Trophoblast cell (in vitro differentiated cells and primary cell): ENCODE measurements at regions not wholly inside any gene's neighbourhood (a gene's known extent, or its start where the extent isn't known, plus 50 kb on each side); places are given as distances from the start of the nearest gene placed in this dataset.

ENCODE experiments used
- DNase-seq, 2 donors: peaks; one replicate each; pipeline ENCODE4 v3.0.0-alpha.2; 2016
- H2AFZ ChIP-seq: 2 replicates; pipeline ENCODE4 v1.6.1; 2013; ENCODE audit warnings: low read length, moderate library complexity, mild to moderate bottlenecking; ENCODE audit not compliant: insufficient read depth, poor library complexity
- H2AK5ac ChIP-seq: 2 replicates; pipeline ENCODE4 v1.6.1; 2013; ENCODE audit warnings: mild to moderate bottlenecking, low read length
- H2BK120ac ChIP-seq: 2 replicates; pipeline ENCODE4 v1.6.1; 2013; ENCODE audit warnings: low read length, mild to moderate bottlenecking, moderate library complexity; ENCODE audit not compliant: insufficient read depth, poor library complexity
- H2BK12ac ChIP-seq: 2 replicates; pipeline ENCODE4 v1.6.1; 2013; ENCODE audit warnings: mild to moderate bottlenecking, low read length, moderate library complexity
- H2BK5ac ChIP-seq: 2 replicates; pipeline ENCODE4 v1.6.1; 2013; ENCODE audit warnings: low read length, low read depth, moderate library complexity, mild to moderate bottlenecking; ENCODE audit not compliant: poor library complexity
- H3K14ac ChIP-seq: 2 replicates; pipeline ENCODE4 v1.6.1; 2013; ENCODE audit warnings: mild to moderate bottlenecking, low read length
- H3K18ac ChIP-seq: 2 replicates; pipeline ENCODE4 v1.6.1; 2013; ENCODE audit warnings: mild to moderate bottlenecking, low read length
- H3K23ac ChIP-seq: 2 replicates; pipeline ENCODE4 v1.6.1; 2013; ENCODE audit warnings: low read length
- H3K27ac ChIP-seq: 2 replicates; pipeline ENCODE4 v1.5.1; 2013; ENCODE audit warnings: low read depth, mild to moderate bottlenecking, inconsistent platforms, low read length, moderate library complexity
- H3K27me3 ChIP-seq: 2 replicates; pipeline ENCODE4 v1.6.1; 2013; ENCODE audit warnings: inconsistent platforms, mild to moderate bottlenecking, low read length, moderate library complexity; ENCODE audit not compliant: insufficient read depth
- H3K36me3 ChIP-seq, 2 experiments: 1 replicate in 1 of 2; 2 replicates in 1 of 2; pipeline ENCODE4 v1.6.1; 2013; ENCODE audit warnings: low read length in 2 of 2, mild to moderate bottlenecking in 2 of 2, moderate library complexity in 1 of 2; ENCODE audit not compliant: insufficient read depth in 2 of 2, control insufficient read depth in 1 of 2
- H3K4ac ChIP-seq: 2 replicates; pipeline ENCODE4 v1.6.1; 2013; ENCODE audit warnings: low read depth, mild to moderate bottlenecking, low read length, moderate library complexity
- H3K4me1 ChIP-seq, 2 experiments: 1 replicate in 1 of 2; 2 replicates in 1 of 2; pipeline ENCODE4 v1.6.1; 2013; ENCODE audit warnings: low read length in 2 of 2, mild to moderate bottlenecking in 2 of 2, moderate library complexity in 1 of 2; ENCODE audit not compliant: insufficient read depth in 2 of 2, control insufficient read depth in 1 of 2
- H3K4me2 ChIP-seq: 2 replicates; pipeline ENCODE4 v1.6.1; 2013; ENCODE audit warnings: inconsistent platforms, mild to moderate bottlenecking, low read length, moderate library complexity
- H3K4me3 ChIP-seq: 2 replicates; pipeline ENCODE4 v1.5.1; 2013; ENCODE audit warnings: mild to moderate bottlenecking, low read depth, low read length, inconsistent platforms
- H3K79me1 ChIP-seq: one replicate; pipeline ENCODE4 v1.6.1; 2013; ENCODE audit warnings: low read length
- H3K79me2 ChIP-seq: 2 replicates; pipeline ENCODE4 v1.6.1; 2013; ENCODE audit warnings: low read length, mild to moderate bottlenecking; ENCODE audit not compliant: control insufficient read depth, insufficient read depth, poor library complexity
- H3K9ac ChIP-seq: 2 replicates; pipeline ENCODE4 v1.6.1; 2013; ENCODE audit warnings: mild to moderate bottlenecking, low read length
- H3K9me3 ChIP-seq: 2 replicates; pipeline ENCODE4 v1.6.1; 2013; ENCODE audit warnings: low read depth, mild to moderate bottlenecking, control low read depth, inconsistent platforms, low read length; ENCODE audit not compliant: insufficient read depth
- H4K12ac ChIP-seq: 2 replicates; pipeline ENCODE4 v1.6.1; 2013; ENCODE audit warnings: low read depth, mild to moderate bottlenecking, low read length, moderate library complexity
- H4K8ac ChIP-seq: 2 replicates; pipeline ENCODE4 v1.6.1; 2013; ENCODE audit warnings: low read depth, mild to moderate bottlenecking, low read length, moderate library complexity
- H4K91ac ChIP-seq: one replicate; pipeline ENCODE4 v1.6.1; 2013; ENCODE audit warnings: low read depth, mild to moderate bottlenecking, low read length, moderate library complexity
- WGBS: extraction: QIAGEN DNeasy Blood & Tissue Kit; methylation state at CpG from one replicate; pipeline ENCODE4 v1.1.7; 2013; ENCODE audit warnings: missing lambda C conversion rate; ENCODE audit not compliant: insufficient read length, insufficient coverage; ENCODE audit errors: extremely low coverage; 5-methylcytosine and 5-hydroxymethylcytosine counted together

GRCh38 chr4:153955327-153955726 lies 166.4 kb upstream of the SFRP2 start:
- peaks cover 0 to 4% of the 10 kb centered on the region in 2 experiments for H3K4me1 ChIP-seq
- no peaks in the 10 kb centered on the region for H3K27me3 ChIP-seq
- H3K9ac ChIP-seq: no peak overlapping the region
- H3K79me1 ChIP-seq: no peaks in the 10 kb centered on the region
- H4K8ac ChIP-seq: no peak overlapping the region
- no peaks in the 10 kb centered on the region for H3K9me3 ChIP-seq
- H2AFZ ChIP-seq: no peak overlapping the region
- no peak overlapping the region for H3K4me2 ChIP-seq
- H4K12ac ChIP-seq: no peak overlapping the region
- H2BK5ac ChIP-seq: no peak overlapping the region
- no peak overlapping the region for H3K14ac ChIP-seq
- WGBS: no CpG with 5 or more reads among the region's 5 CpGs
- no peak overlapping the region for H3K4ac ChIP-seq
- no peak overlapping the region for H3K27ac ChIP-seq
- no peaks in the 10 kb centered on the region for H3K79me2 ChIP-seq
- H3K4me3 ChIP-seq: no peak overlapping the region
- no peak for DNase-seq
- H2AK5ac ChIP-seq: no peak overlapping the region
- no peaks in the 10 kb centered on the region for H3K36me3 ChIP-seq
- H2BK120ac ChIP-seq: no peak overlapping the region
- H2BK12ac ChIP-seq: no peak overlapping the region
- no peak overlapping the region for H3K18ac ChIP-seq
- H4K91ac ChIP-seq: no peak overlapping the region
- no peak overlapping the region for H3K23ac ChIP-seq

GRCh38 chr4:153954654-153955053 lies 165.8 kb upstream of the SFRP2 start:
- Histone ChIP-seq H3K36me3 (no peaks in the 10 kb centered on the region), H2BK12ac (no peak overlapping the region), H4K91ac (no peak overlapping the region), H3K4me3 (no peak overlapping the region), H3K27ac (no peak overlapping the region), H3K79me1 (no peaks in the 10 kb centered on the region), H3K23ac (no peak overlapping the region), H4K12ac (no peak overlapping the region), H4K8ac (no peak overlapping the region), H3K9me3 (no peaks in the 10 kb centered on the region), H3K4me1 (peaks cover 0 to 4% of the 10 kb centered on the region in 2 experiments), H2BK120ac (no peak overlapping the region), H3K4ac (no peak overlapping the region), H2BK5ac (no peak overlapping the region), H2AFZ (no peak overlapping the region), H2AK5ac (no peak overlapping the region), H3K79me2 (no peaks in the 10 kb centered on the region), H3K27me3 (no peaks in the 10 kb centered on the region), H3K14ac (no peak overlapping the region), H3K18ac (no peak overlapping the region), H3K4me2 (peak overlapping the region; percentile 27), H3K9ac (no peak overlapping the region)
- 100% methylated on average over 1 of the region's 3 CpGs for WGBS
- DNase-seq: peak in 1 of 2 donors; percentile 13

GRCh38 chr4:153950100-153950979 lies 161.5 kb upstream of the SFRP2 start:
- no peak overlapping the region for H3K9ac ChIP-seq
- H3K18ac ChIP-seq: no peak overlapping the region
- no CpG with 5 or more reads among the region's 7 CpGs for WGBS

GRCh38 chr4:153948041-153948440 lies 159.2 kb upstream of the SFRP2 start:
- H3K4me3 ChIP-seq: no peak overlapping the region
- H3K14ac ChIP-seq: no peak overlapping the region
- no peaks in the 10 kb centered on the region for H3K9me3 ChIP-seq
- no peak overlapping the region for H3K23ac ChIP-seq
- DNase-seq: no peak
- no peak overlapping the region for H2BK120ac ChIP-seq
- no peak overlapping the region for H3K18ac ChIP-seq
- H4K8ac ChIP-seq: no peak overlapping the region
- no peak overlapping the region for H2AFZ ChIP-seq
- H2BK12ac ChIP-seq: no peak overlapping the region
- H3K79me2 ChIP-seq: no peaks in the 10 kb centered on the region
- no peaks in the 10 kb centered on the region for H3K79me1 ChIP-seq
- H2BK5ac ChIP-seq: no peak overlapping the region
- no peak overlapping the region for H4K91ac ChIP-seq
- H3K4me1 ChIP-seq: no peaks in the 10 kb centered on the region
- no peak overlapping the region for H3K4ac ChIP-seq
- no peaks in the 10 kb centered on the region for H3K36me3 ChIP-seq
- no peak overlapping the region for H2AK5ac ChIP-seq
- no peak overlapping the region for H3K4me2 ChIP-seq
- no peak overlapping the region for H4K12ac ChIP-seq
- no peaks in the 10 kb centered on the region for H3K27me3 ChIP-seq
- H3K27ac ChIP-seq: no peak overlapping the region
- H3K9ac ChIP-seq: no peak overlapping the region
- WGBS: no CpG with 5 or more reads among the region's 1 CpG

More at GRCh38 chr4:153950100-153950979, 161.5 kb upstream of the SFRP2 start:
- Histone ChIP-seq H3K27me3 (no peaks in the 10 kb centered on the region), H4K12ac (no peak overlapping the region), H2BK5ac (no peak overlapping the region), H3K14ac (no peak overlapping the region), H3K9me3 (no peaks in the 10 kb centered on the region), H3K36me3 (no peaks in the 10 kb centered on the region), H2AK5ac (no peak overlapping the region), H3K79me2 (no peaks in the 10 kb centered on the region), H4K8ac (no peak overlapping the region), H3K4me1 (peaks cover 0 to 4% of the 10 kb centered on the region in 2 experiments), H2AFZ (no peak overlapping the region), H3K4me3 (no peak overlapping the region), H3K23ac (no peak overlapping the region), H4K91ac (no peak overlapping the region), H3K4ac (no peak overlapping the region), H3K79me1 (no peaks in the 10 kb centered on the region), H3K27ac (no peak overlapping the region), H3K4me2 (no peak overlapping the region), H2BK120ac (no peak overlapping the region), H2BK12ac (no peak overlapping the region)
- DNase-seq: no peak
